ENCODE measurements at regions not wholly inside any gene's neighbourhood (a gene's known extent, or its start where the extent isn't known, plus 50 kb on each side); places are given as distances from the start of the nearest gene placed in this dataset.

GRCh38 chr11:35084817-35085440 lies 54.0 kb upstream of the CD44 start:
- no peaks in the 10 kb centered on the region for H3K36me3 ChIP-seq (replicated peaks in 1 of 2; ENCODE audit: control insufficient read depth in 1 of 2, insufficient read depth in 2 of 2, low read length in 2 of 2)
- intact Hi-C loops (cut with micrococcal nuclease): loop anchor here in 1 of 2 donors (5.0 to 10.0 kb wide), 3 partner anchors 83 to 220 kb away; no protein-coding TSS in a partner anchor
- Mint-ChIP-seq H3K27ac (peak overlapping the region; percentile 50 to 100 (median 99)), H3K4me3 (peak overlapping the region in 1 of 2 donors; percentile 55), H3K27me3 (ENCODE audit: low read depth in 3 of 3) (peaks cover 0 to 3% (median 0%) of the 10 kb centered on the region in 3 donors), H3K9me3 (peaks cover 0 to 2% (median 0%) of the 10 kb centered on the region in 7 donors), H3K4me1 (peaks cover 67% of the 10 kb centered on the region), H3K36me3 (peaks cover 0 to 11% of the 10 kb centered on the region in 2 donors)
- H2AFZ ChIP-seq (ENCODE audit: insufficient read depth, low read depth, low read length, poor library complexity, severe bottlenecking): no peak overlapping the region
- H3K27me3 ChIP-seq (ENCODE audit: control insufficient read depth in 2 of 2, insufficient read depth in 2 of 2, low read length in 2 of 2): no peaks in the 10 kb centered on the region
- WGBS (ENCODE audit: insufficient coverage): no CpG with 5 or more reads among the region's 3 CpGs
- H4K20me1 ChIP-seq (ENCODE audit: insufficient read depth, low read length): no peaks in the 10 kb centered on the region
- H3K9ac ChIP-seq (ENCODE audit: insufficient read depth, low read length, poor library complexity, severe bottlenecking): no peak overlapping the region
- peaks cover 51 to 53% of the 10 kb centered on the region in 2 donors for H3K4me1 ChIP-seq (ENCODE audit: control insufficient read depth in 1 of 2, insufficient read depth in 2 of 2, low read length in 2 of 2)
- no peaks in the 10 kb centered on the region for H3K79me2 ChIP-seq (ENCODE audit: insufficient read depth, low read length)
- H3K4me3 ChIP-seq (replicated peaks in 1 of 3; ENCODE audit: low read depth in 2 of 3, low read length in 3 of 3): no peak overlapping the region
- peak overlapping the region in 1 of 2 donors; percentile 99 for H3K27ac ChIP-seq (ENCODE audit: low read depth in 1 of 2, low read length in 2 of 2)
- no peak overlapping the region for H3K4me2 ChIP-seq (replicated peaks; ENCODE audit: extremely low read depth, low read length, poor library complexity, severe bottlenecking)
- no peak for DNase-seq
- H3K9me3 ChIP-seq (replicated peaks in 1 of 2; ENCODE audit: control insufficient read depth in 1 of 2, insufficient read depth in 1 of 2, low read length in 2 of 2): no peaks in the 10 kb centered on the region
- no peak for TF ChIP-seq CTCF (IDR thresholded peaks at IDR 0.05)

GRCh38 chr11:35085531-35086165 lies 53.3 kb upstream of the CD44 start:
- H3K9ac ChIP-seq (ENCODE audit: insufficient read depth, low read length, poor library complexity, severe bottlenecking): no peak overlapping the region
- WGBS (ENCODE audit: insufficient coverage): 100% methylated on average over 2 of the region's 4 CpGs
- H3K4me3 Mint-ChIP-seq: no peak overlapping the region
- H3K27ac ChIP-seq (ENCODE audit: low read depth in 1 of 2, low read length in 2 of 2): no peak overlapping the region
- peaks cover 51 to 53% of the 10 kb centered on the region in 2 donors for H3K4me1 ChIP-seq (ENCODE audit: control insufficient read depth in 1 of 2, insufficient read depth in 2 of 2, low read length in 2 of 2)
- no peaks in the 10 kb centered on the region for H3K9me3 ChIP-seq (replicated peaks in 1 of 2; ENCODE audit: control insufficient read depth in 1 of 2, insufficient read depth in 1 of 2, low read length in 2 of 2)
- no peaks in the 10 kb centered on the region for H3K36me3 ChIP-seq (replicated peaks in 1 of 2; ENCODE audit: control insufficient read depth in 1 of 2, insufficient read depth in 2 of 2, low read length in 2 of 2)
- H3K9me3 Mint-ChIP-seq: peaks cover 0 to 2% (median 0%) of the 10 kb centered on the region in 7 donors
- peaks cover 0 to 10% of the 10 kb centered on the region in 2 donors for H3K36me3 Mint-ChIP-seq
- no peaks in the 10 kb centered on the region for H4K20me1 ChIP-seq (ENCODE audit: insufficient read depth, low read length)
- H2AFZ ChIP-seq (ENCODE audit: insufficient read depth, low read depth, low read length, poor library complexity, severe bottlenecking): no peak overlapping the region
- H3K27me3 Mint-ChIP-seq (ENCODE audit: low read depth in 3 of 3): peaks cover 0 to 3% (median 0%) of the 10 kb centered on the region in 3 donors
- no peak overlapping the region for H3K4me3 ChIP-seq (replicated peaks in 1 of 3; ENCODE audit: low read depth in 2 of 3, low read length in 3 of 3)
- no peaks in the 10 kb centered on the region for H3K27me3 ChIP-seq (ENCODE audit: control insufficient read depth in 2 of 2, insufficient read depth in 2 of 2, low read length in 2 of 2)
- TF ChIP-seq CTCF (IDR thresholded peaks at IDR 0.05): no peak
- peaks cover 65% of the 10 kb centered on the region for H3K4me1 Mint-ChIP-seq
- intact Hi-C loops (cut with micrococcal nuclease): loop anchor here in 1 of 2 donors (10.0 kb wide), 1 partner anchor 219 kb away; no protein-coding TSS in a partner anchor
- peak overlapping the region in 4 of 7 donors; percentile 12 to 99 (median 36) for H3K27ac Mint-ChIP-seq
- no peaks in the 10 kb centered on the region for H3K79me2 ChIP-seq (ENCODE audit: insufficient read depth, low read length)
- DNase-seq: no peak
- no peak overlapping the region for H3K4me2 ChIP-seq (replicated peaks; ENCODE audit: extremely low read depth, low read length, poor library complexity, severe bottlenecking)

Measured in CD14-positive monocyte (primary cell).